T47D (cell line): ENCODE measurements at regions not wholly inside any gene's neighbourhood (a gene's known extent, or its start where the extent isn't known, plus 50 kb on each side); places are given as distances from the start of the nearest gene placed in this dataset.

Source experiments
- DNase-seq, 2 experiments: peaks; one replicate each; pipeline versions ENCODE4 v3.0.0 to v3.0.0-alpha.2; 2011 to 2012; ENCODE audit warnings: low read depth in 1 of 2, low spot score in 1 of 2
- JUND ChIP-seq: IDR thresholded peaks from 2 replicates; pipeline ENCODE4 v1.6.1; 2012; ENCODE audit warnings: low read depth
- in situ Hi-C: cut with HindIII; loops from 2 replicates; pipeline ENCODE4 v1.10.0; 2016; ENCODE audit warnings: low sequenced_read_pairs, low pct_unique_long_range_greater_than_20kb

GRCh38 chr1:109822749-109823542 lies 59.2 kb upstream of the EPS8L3 start:
- no peak for DNase-seq
- TF ChIP-seq JUND = no peak
- in situ Hi-C loops = no loop called here

- no peak for DNase-seq
- TF ChIP-seq JUND = no peak
- in situ Hi-C loops = no loop called here
Observed at GRCh38 chr1:109821831-109822745, 58.4 kb upstream of the EPS8L3 start.

- TF ChIP-seq JUND = no peak
- in situ Hi-C loops = no loop called here
- DNase-seq = peak in 1 of 2 experiments; percentile 35
Observed at GRCh38 chr1:109821221-109821669, 57.5 kb upstream of the EPS8L3 start.

- in situ Hi-C loops = no loop called here
- DNase-seq = no peak
- no peak for TF ChIP-seq JUND
Observed at GRCh38 chr1:109819906-109820305, 56.2 kb upstream of the EPS8L3 start.

- DNase-seq = no peak
- in situ Hi-C loops = no loop called here
- TF ChIP-seq JUND = no peak
Observed at GRCh38 chr1:109818988-109819764, 55.5 kb upstream of the EPS8L3 start.

GRCh38 chr1:109818271-109818987 lies 54.7 kb upstream of the EPS8L3 start:
- no peak for TF ChIP-seq JUND
- in situ Hi-C loops = no loop called here
- peak; percentile 18 to 54 for DNase-seq

- in situ Hi-C loops = no loop called here
Observed at GRCh38 chr1:109817881-109818270, 54.2 kb upstream of the EPS8L3 start.

GRCh38 chr1:109816975-109817535 lies 53.3 kb upstream of the EPS8L3 start:
- DNase-seq = no peak
- in situ Hi-C loops = no loop called here
- no peak for TF ChIP-seq JUND

More at GRCh38 chr1:109817881-109818270, 54.2 kb upstream of the EPS8L3 start:
- no peak for DNase-seq
- TF ChIP-seq JUND = no peak

- TF ChIP-seq JUND = no peak
- in situ Hi-C loops = no loop called here
- no peak for DNase-seq
Observed at GRCh38 chr1:109816175-109816811, 52.6 kb upstream of the EPS8L3 start.

GRCh38 chr1:109815809-109816174 lies 52.1 kb upstream of the EPS8L3 start:
- no peak for TF ChIP-seq JUND
- in situ Hi-C loops = no loop called here
- DNase-seq = no peak

GRCh38 chr1:109814993-109815786 lies 51.5 kb upstream of the EPS8L3 start:
- in situ Hi-C loops = no loop called here
- no peak for TF ChIP-seq JUND
- DNase-seq = no peak
